IMR-90 (cell line): ENCODE measurements at regions not wholly inside any gene's neighbourhood (a gene's known extent, or its start where the extent isn't known, plus 50 kb on each side); places are given as distances from the start of the nearest gene placed in this dataset.
"Not testable (repeated sequence)": the region's sequence is repeated elsewhere in the genome, so short reads cannot be mapped to it uniquely, and the experiment has no call there.

Experiments
- ATAC-seq: fragments of 200-7000 bp; cut with Tn5 transposase; 2 replicates; pipeline ENCODE4 v1.9.1; 2020; ENCODE audit warnings: low read depth, mild to moderate bottlenecking, moderate library complexity
- BruUV-seq: library from RNA; stranded (reverse); fragments of 400-500 nt; replicated peaks from 2 replicates; lab custom pipeline; 2021; lab: Mats Ljungman, UMichigan
- CTCF ChIA-PET: fragments of 300-600 bp; formaldehyde crosslinking; extraction: SDS; loops from one replicate; lab custom pipeline; 2021; ENCODE audit warnings: antibody characterized with exemption; lab: Yijun Ruan, JAX
- POLR2A ChIA-PET: fragments of 300-600 bp; sonication (Branson Sonifier 250); formaldehyde crosslinking; loops from one replicate; lab custom pipeline; 2022; ENCODE audit warnings: antibody characterized with exemption; ENCODE audit not compliant: unreplicated experiment; lab: Charles Lee
- DNase-seq: peaks from one replicate; pipeline ENCODE4 v3.0.0; 2013
- H2AFZ ChIP-seq: replicated peaks from 2 replicates; pipeline ENCODE3; 2013; ENCODE audit warnings: low read length, mild to moderate bottlenecking; ENCODE audit not compliant: poor library complexity
- H2AK5ac ChIP-seq: 2 replicates; pipeline ENCODE4 v1.6.1; 2013; ENCODE audit warnings: low read depth, low read length, inconsistent platforms
- H2AK9ac ChIP-seq: replicated peaks from 2 replicates; pipeline ENCODE3; 2013; ENCODE audit warnings: mild to moderate bottlenecking, low read depth, low read length, moderate library complexity; ENCODE audit not compliant: poor library complexity
- H2BK120ac ChIP-seq: 2 replicates; pipeline ENCODE4 v1.6.1; 2013; ENCODE audit warnings: low read depth, low read length, inconsistent platforms
- H2BK15ac ChIP-seq: 3 replicates; pipeline ENCODE4 v1.6.1; 2013; ENCODE audit warnings: low read depth, low read length, inconsistent platforms
- H2BK20ac ChIP-seq: 2 replicates; pipeline ENCODE4 v1.6.1; 2013; ENCODE audit warnings: low read depth, mild to moderate bottlenecking, inconsistent platforms, low read length, moderate library complexity
- H2BK5ac ChIP-seq: 2 replicates; pipeline ENCODE4 v1.6.1; 2013; ENCODE audit warnings: mild to moderate bottlenecking, low read depth, low read length, inconsistent platforms; ENCODE audit not compliant: poor library complexity, severe bottlenecking
- H3K14ac ChIP-seq: replicated peaks from 2 replicates; pipeline ENCODE4 v1.6.1; 2013; ENCODE audit warnings: low read depth, low read length, inconsistent platforms
- H3K18ac ChIP-seq: 2 replicates; pipeline ENCODE4 v1.6.1; 2013; ENCODE audit warnings: low read depth, low read length, control low read depth
- H3K23ac ChIP-seq: 2 replicates; pipeline ENCODE4 v1.6.1; 2013; ENCODE audit warnings: low read depth, low read length, inconsistent platforms
- H3K27ac ChIP-seq: 2 replicates; pipeline ENCODE4 v1.5.1; 2013; ENCODE audit warnings: mild to moderate bottlenecking, control low read depth, low read length; ENCODE audit not compliant: insufficient read depth
- H3K27me3 ChIP-seq: 2 replicates; pipeline ENCODE4 v1.6.1; 2013; ENCODE audit warnings: low read length; ENCODE audit not compliant: control insufficient read depth, insufficient read depth
- H3K36me3 ChIP-seq: 2 replicates; pipeline ENCODE4 v1.6.1; 2013; ENCODE audit warnings: low read length, mixed read lengths; ENCODE audit not compliant: control insufficient read depth, insufficient read depth
- H3K4ac ChIP-seq: 2 replicates; pipeline ENCODE4 v1.6.1; 2013; ENCODE audit warnings: low read depth, low read length, inconsistent platforms
- H3K4me1 ChIP-seq: 2 replicates; pipeline ENCODE4 v1.6.1; 2013; ENCODE audit warnings: low read length, mixed read lengths; ENCODE audit not compliant: control insufficient read depth, insufficient read depth
- H3K4me2 ChIP-seq: 2 replicates; pipeline ENCODE4 v1.6.1; 2013; ENCODE audit warnings: low read depth, mild to moderate bottlenecking, control low read depth, low read length, moderate library complexity
- H3K4me3 ChIP-seq: 2 replicates; pipeline ENCODE4 v1.5.1; 2013; ENCODE audit warnings: low read depth, mild to moderate bottlenecking, control low read depth, low read length, moderate library complexity; ENCODE audit not compliant: insufficient read depth
- H3K56ac ChIP-seq: 2 replicates; pipeline ENCODE4 v1.6.1; 2013; ENCODE audit warnings: low read length, inconsistent platforms; ENCODE audit not compliant: insufficient read depth; ENCODE audit errors: extremely low read depth
- H3K79me1 ChIP-seq, 2 experiments: 2 replicates each; pipeline ENCODE4 v1.6.1; 2013; ENCODE audit warnings: low read length in 2 of 2, inconsistent platforms in 1 of 2, low read depth in 1 of 2
- H3K9ac ChIP-seq: 2 replicates; pipeline ENCODE4 v1.6.1; 2013; ENCODE audit warnings: low read depth, low read length, control low read depth
- H3K9me1 ChIP-seq: 2 replicates; pipeline ENCODE4 v1.6.1; 2013; ENCODE audit warnings: low read length, inconsistent platforms; ENCODE audit not compliant: insufficient read depth
- H3K9me3 ChIP-seq: 2 replicates; pipeline ENCODE4 v1.6.1; 2013; ENCODE audit warnings: low read length; ENCODE audit not compliant: control insufficient read depth, insufficient read depth
- H4K20me1 ChIP-seq: 2 replicates; pipeline ENCODE4 v1.6.1; 2013; ENCODE audit warnings: low read length, inconsistent platforms; ENCODE audit not compliant: insufficient read depth
- H4K5ac ChIP-seq: 2 replicates; pipeline ENCODE4 v1.6.1; 2013; ENCODE audit warnings: mild to moderate bottlenecking, low read depth, low read length, control low read depth
- H4K8ac ChIP-seq, 2 experiments: 2 replicates each; pipeline ENCODE4 v1.6.1; 2013; ENCODE audit warnings: low read depth in 2 of 2, low read length in 2 of 2, control low read depth in 1 of 2, inconsistent platforms in 1 of 2
- H4K91ac ChIP-seq: 2 replicates; pipeline ENCODE4 v1.6.1; 2013; ENCODE audit warnings: low read depth, low read length, inconsistent platforms; ENCODE audit not compliant: insufficient read depth
- WGBS, 2 experiments: methylation state at CpG; one replicate each; pipeline versions ENCODE4 v1.1.5 to v1.1.7; 2013; ENCODE audit warnings: missing lambda C conversion rate in 2 of 2; ENCODE audit not compliant: insufficient read length in 1 of 2; ENCODE audit errors: extremely low coverage in 2 of 2; 5-methylcytosine and 5-hydroxymethylcytosine counted together
- dilution Hi-C: fragments of 300-500 bp; cut with HindIII; formaldehyde crosslinking; loops from one replicate; pipeline ENCODE4 v1.14.3; 2018; ENCODE audit warnings: low sequenced_read_pairs; ENCODE audit not compliant: unreplicated experiment
- in situ Hi-C: fragments of 300-500 bp; cut with MboI; formaldehyde crosslinking; loops from 3 replicates; pipeline ENCODE4 v1.14.3; 2019; ENCODE audit warnings: low sequenced_read_pairs, inconsistent platforms, mixed read lengths
- intact Hi-C: fragments of 100-400 bp; cut with micrococcal nuclease; formaldehyde crosslinking; loops from 2 replicates; pipeline ENCODE4 v1.10.0; 2022

DNA sequence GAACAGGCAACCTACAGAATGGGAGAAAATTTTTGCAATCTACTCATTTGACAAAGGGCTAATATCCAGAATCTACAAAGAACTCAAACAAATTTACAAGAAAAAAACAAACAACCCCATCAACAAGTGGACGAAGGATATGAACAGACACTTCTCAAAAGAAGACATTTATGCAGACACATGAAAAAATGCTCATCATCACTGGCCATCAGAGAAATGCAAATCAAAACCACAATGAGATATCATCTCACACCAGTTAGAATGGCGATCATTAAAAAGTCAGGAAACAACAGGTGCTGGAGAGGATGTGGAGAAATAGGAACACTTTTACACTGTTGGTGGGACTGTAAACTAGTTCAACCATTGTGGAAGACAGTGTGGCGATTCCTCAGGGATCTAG, 725.6 kb downstream of the MATN1 start:
- H3K4me3 ChIP-seq, H3K14ac ChIP-seq, H3K18ac ChIP-seq, CTCF ChIA-PET, in situ Hi-C loops, H3K79me1 ChIP-seq, H3K9me1 ChIP-seq, dilution Hi-C loops, H2AFZ ChIP-seq, H3K23ac ChIP-seq, POLR2A ChIA-PET, H3K9ac ChIP-seq, H2BK5ac ChIP-seq, H4K91ac ChIP-seq, H3K56ac ChIP-seq, H3K27ac ChIP-seq, BruUV-seq, H3K9me3 ChIP-seq, H4K8ac ChIP-seq, H3K36me3 ChIP-seq, H2AK5ac ChIP-seq, H2BK120ac ChIP-seq, H3K4me2 ChIP-seq, H2AK9ac ChIP-seq, DNase-seq, H3K4ac ChIP-seq, H2BK20ac ChIP-seq, ATAC-seq, H3K27me3 ChIP-seq, H2BK15ac ChIP-seq, H4K20me1 ChIP-seq, H3K4me1 ChIP-seq, H4K5ac ChIP-seq, intact Hi-C loops: not testable (repeated sequence)
- no CpG with 5 or more reads among the region's 3 CpGs for WGBS, 2 experiments
